OCI-LY1 (cell line): ENCODE measurements at regions not wholly inside any gene's neighbourhood (a gene's known extent, or its start where the extent isn't known, plus 50 kb on each side); places are given as distances from the start of the nearest gene placed in this dataset.

Experiments used
- H2AFZ ChIP-seq: fragments of 200-600 bp; sonication (generic), shearing (Covaris generic); 2 replicates; pipeline ENCODE4 v1.6.0; 2014; ENCODE audit warnings: antibody characterized with exemption, mild to moderate bottlenecking, low read length
- H3F3A ChIP-seq: fragments of 200-600 bp; sonication (generic), shearing (Covaris generic); 2 replicates; pipeline ENCODE4 v1.6.0; 2014; ENCODE audit warnings: mild to moderate bottlenecking, antibody characterized with exemption, low read length, moderate library complexity; ENCODE audit not compliant: insufficient read depth
- H3K27ac ChIP-seq: fragments of 200-600 bp; sonication (generic); 2 replicates; pipeline ENCODE4 v1.5.1; 2014; ENCODE audit warnings: low read length, mixed run types, mild to moderate bottlenecking, low read depth; ENCODE audit not compliant: poor library complexity, severe bottlenecking
- H3K27me3 ChIP-seq: fragments of 200-600 bp; sonication (generic); 2 replicates; pipeline ENCODE4 v1.6.0; 2014; ENCODE audit warnings: antibody characterized with exemption, mild to moderate bottlenecking, low read length, moderate library complexity; ENCODE audit not compliant: insufficient read depth
- H3K36me3 ChIP-seq: fragments of 200-600 bp; sonication (generic); 2 replicates; pipeline ENCODE4 v1.6.1; 2014; ENCODE audit warnings: mild to moderate bottlenecking, antibody characterized with exemption, low read length, moderate library complexity, mixed read lengths; ENCODE audit not compliant: insufficient read depth
- H3K4me1 ChIP-seq: fragments of 200-600 bp; sonication (generic); 2 replicates; pipeline ENCODE4 v1.5.1; 2014; ENCODE audit warnings: mild to moderate bottlenecking, low read length, moderate library complexity; ENCODE audit not compliant: insufficient read depth, severe bottlenecking
- H3K4me2 ChIP-seq: fragments of 200-600 bp; sonication (generic), shearing (Covaris generic); 2 replicates; pipeline ENCODE4 v1.6.1; 2014; ENCODE audit warnings: low read length
- H3K4me3 ChIP-seq: fragments of 200-600 bp; sonication (generic); 2 replicates; pipeline ENCODE4 v1.5.1; 2014; ENCODE audit warnings: low read length, low read depth, mild to moderate bottlenecking, mixed read lengths; ENCODE audit not compliant: poor library complexity, severe bottlenecking
- H3K79me2 ChIP-seq: fragments of 200-600 bp; shearing (Covaris generic); 2 replicates; pipeline ENCODE4 v1.6.1; 2016; ENCODE audit warnings: mixed run types, low read length, mixed read lengths; ENCODE audit not compliant: insufficient read depth
- H3K9ac ChIP-seq: fragments of 200-600 bp; sonication (generic), shearing (Covaris generic); 2 replicates; pipeline ENCODE4 v1.6.1; 2014; ENCODE audit warnings: mild to moderate bottlenecking, low read length, mixed read lengths
- H3K9me2 ChIP-seq: fragments of 200-600 bp; sonication (generic), shearing (Covaris generic); 2 replicates; pipeline ENCODE4 v1.6.1; 2014; ENCODE audit warnings: low read depth, mild to moderate bottlenecking, low read length, mixed read lengths
- H3K9me3 ChIP-seq: fragments of 200-600 bp; shearing (Covaris generic); 2 replicates; pipeline ENCODE4 v1.6.1; 2014; ENCODE audit warnings: low read length, mixed read lengths
- H4K20me1 ChIP-seq: fragments of 200-600 bp; sonication (generic), shearing (Covaris generic); 2 replicates; pipeline ENCODE4 v1.6.0; 2016; ENCODE audit warnings: mild to moderate bottlenecking, low read length; ENCODE audit not compliant: insufficient read depth
- CTCF ChIP-seq: fragments of 200-600 bp; sonication (generic), shearing (Covaris generic); IDR thresholded peaks from 2 replicates; pipeline ENCODE4 v1.5.1; 2017; ENCODE audit warnings: mild to moderate bottlenecking, antibody characterized with exemption, low read length, moderate library complexity, mixed read lengths
- EZH2 ChIP-seq: fragments of 200-600 bp; sonication (generic), shearing (Covaris generic); IDR thresholded peaks from 2 replicates; pipeline ENCODE4 v1.8.0; 2017; ENCODE audit warnings: borderline replicate concordance, mixed run types, mild to moderate bottlenecking, antibody characterized with exemption, low read length, moderate library complexity, mixed read lengths

GRCh38 chr21:27759091-27759659 is 792.3 kb upstream of the ADAMTS5 start:
- Histone ChIP-seq H2AFZ (no peak overlapping the region), H3F3A (no peaks in the 10 kb centered on the region), H3K4me1 (no peaks in the 10 kb centered on the region), H3K27ac (no peak overlapping the region), H3K9me3 (no peaks in the 10 kb centered on the region), H3K9ac (no peak overlapping the region), H3K79me2 (no peaks in the 10 kb centered on the region), H4K20me1 (no peaks in the 10 kb centered on the region), H3K36me3 (no peaks in the 10 kb centered on the region), H3K4me3 (no peak overlapping the region), H3K27me3 (no peaks in the 10 kb centered on the region), H3K4me2 (no peak overlapping the region), H3K9me2 (no peaks in the 10 kb centered on the region)
- TF ChIP-seq CTCF (no peak), EZH2 (no peak)

- no peaks in the 10 kb centered on the region for H3F3A ChIP-seq
- H3K9me2 ChIP-seq = no peaks in the 10 kb centered on the region
- no peak overlapping the region for H2AFZ ChIP-seq
- H3K4me2 ChIP-seq = no peak overlapping the region
- no peaks in the 10 kb centered on the region for H4K20me1 ChIP-seq
- H3K79me2 ChIP-seq = no peaks in the 10 kb centered on the region
- no peak overlapping the region for H3K9ac ChIP-seq
- no peak overlapping the region for H3K27ac ChIP-seq
- no peaks in the 10 kb centered on the region for H3K4me1 ChIP-seq
- no peaks in the 10 kb centered on the region for H3K36me3 ChIP-seq
- no peaks in the 10 kb centered on the region for H3K27me3 ChIP-seq
- no peak for TF ChIP-seq CTCF
- TF ChIP-seq EZH2 = no peak
- no peaks in the 10 kb centered on the region for H3K9me3 ChIP-seq
- no peak overlapping the region for H3K4me3 ChIP-seq
These were observed 789.3 kb upstream of the ADAMTS5 start for GRCh38 chr21:27756191-27756590.

- H3K27ac ChIP-seq = no peak overlapping the region
- H3K4me3 ChIP-seq = no peak overlapping the region
- no peak overlapping the region for H3K9ac ChIP-seq
- H4K20me1 ChIP-seq = no peaks in the 10 kb centered on the region
- H3K79me2 ChIP-seq = no peaks in the 10 kb centered on the region
- H3K4me2 ChIP-seq = no peak overlapping the region
- H3K9me2 ChIP-seq = no peaks in the 10 kb centered on the region
- H3K4me1 ChIP-seq = no peaks in the 10 kb centered on the region
- H2AFZ ChIP-seq = no peak overlapping the region
- TF ChIP-seq CTCF (no peak), EZH2 (no peak)
- no peaks in the 10 kb centered on the region for H3K27me3 ChIP-seq
- H3K9me3 ChIP-seq = no peaks in the 10 kb centered on the region
- H3K36me3 ChIP-seq = no peaks in the 10 kb centered on the region
- no peaks in the 10 kb centered on the region for H3F3A ChIP-seq
These were observed 777.2 kb upstream of the ADAMTS5 start for GRCh38 chr21:27743971-27744564.
